ENCODE measurements at regions not wholly inside any gene's neighbourhood (a gene's known extent, or its start where the extent isn't known, plus 50 kb on each side); places are given as distances from the start of the nearest gene placed in this dataset.

- TF ChIP-seq EZH2 (IDR thresholded peaks at IDR 0.05; ENCODE audit: borderline replicate concordance, low read length) (no peak), CTCF (IDR thresholded peaks at IDR 0.05; ENCODE audit: low read length) (no peak)
- Histone ChIP-seq H3K9me3 (ENCODE audit: low read length) (no peaks in the 10 kb centered on the region), H3K27me3 (ENCODE audit: insufficient read depth, low read length) (no peaks in the 10 kb centered on the region), H3K36me3 (ENCODE audit: insufficient read depth, low read length) (no peaks in the 10 kb centered on the region), H3K4me2 (ENCODE audit: low read length) (no peak overlapping the region), H2AFZ (ENCODE audit: low read length) (no peak overlapping the region), H3K9ac (ENCODE audit: low read length) (no peak overlapping the region), H3K4me1 (ENCODE audit: insufficient read depth, low read length, severe bottlenecking) (no peaks in the 10 kb centered on the region), H3K27ac (ENCODE audit: low read depth, low read length, poor library complexity, severe bottlenecking) (no peak overlapping the region), H3K4me3 (ENCODE audit: low read depth, low read length, poor library complexity, severe bottlenecking) (no peak overlapping the region), H3F3A (ENCODE audit: insufficient read depth, low read length) (no peaks in the 10 kb centered on the region), H3K79me2 (ENCODE audit: insufficient read depth, low read length) (no peaks in the 10 kb centered on the region), H3K9me2 (ENCODE audit: low read depth, low read length) (no peaks in the 10 kb centered on the region), H4K20me1 (ENCODE audit: insufficient read depth, low read length) (no peaks in the 10 kb centered on the region)
Measured at GRCh38 chr5:98594098-98594497, 179.4 kb upstream of the RGMB start.

- H3K36me3 ChIP-seq (ENCODE audit: insufficient read depth, low read length) = no peaks in the 10 kb centered on the region
- no peak for TF ChIP-seq CTCF (IDR thresholded peaks at IDR 0.05; ENCODE audit: low read length)
- TF ChIP-seq EZH2 (IDR thresholded peaks at IDR 0.05; ENCODE audit: borderline replicate concordance, low read length) = no peak
- H4K20me1 ChIP-seq (ENCODE audit: insufficient read depth, low read length) = no peaks in the 10 kb centered on the region
- H3K9me2 ChIP-seq (ENCODE audit: low read depth, low read length) = no peaks in the 10 kb centered on the region
- H3K27ac ChIP-seq (ENCODE audit: low read depth, low read length, poor library complexity, severe bottlenecking) = no peak overlapping the region
- no peaks in the 10 kb centered on the region for H3K79me2 ChIP-seq (ENCODE audit: insufficient read depth, low read length)
- H3K9ac ChIP-seq (ENCODE audit: low read length) = no peak overlapping the region
- no peak overlapping the region for H2AFZ ChIP-seq (ENCODE audit: low read length)
- H3K27me3 ChIP-seq (ENCODE audit: insufficient read depth, low read length) = no peaks in the 10 kb centered on the region
- H3K9me3 ChIP-seq (ENCODE audit: low read length) = no peaks in the 10 kb centered on the region
- no peak overlapping the region for H3K4me3 ChIP-seq (ENCODE audit: low read depth, low read length, poor library complexity, severe bottlenecking)
- no peaks in the 10 kb centered on the region for H3K4me1 ChIP-seq (ENCODE audit: insufficient read depth, low read length, severe bottlenecking)
- no peaks in the 10 kb centered on the region for H3F3A ChIP-seq (ENCODE audit: insufficient read depth, low read length)
- no peak overlapping the region for H3K4me2 ChIP-seq (ENCODE audit: low read length)
Measured at GRCh38 chr5:98599016-98599415, 174.4 kb upstream of the RGMB start.

GRCh38 chr5:98602534-98603112, 170.8 kb upstream of the RGMB start:
- Histone ChIP-seq H2AFZ (ENCODE audit: low read length) (no peak overlapping the region), H3K4me2 (ENCODE audit: low read length) (no peak overlapping the region), H3K36me3 (ENCODE audit: insufficient read depth, low read length) (no peaks in the 10 kb centered on the region), H3K4me3 (ENCODE audit: low read depth, low read length, poor library complexity, severe bottlenecking) (no peak overlapping the region), H3K27ac (ENCODE audit: low read depth, low read length, poor library complexity, severe bottlenecking) (no peak overlapping the region), H3K9ac (ENCODE audit: low read length) (no peak overlapping the region), H3K9me3 (ENCODE audit: low read length) (no peaks in the 10 kb centered on the region), H3K27me3 (ENCODE audit: insufficient read depth, low read length) (no peaks in the 10 kb centered on the region), H3F3A (ENCODE audit: insufficient read depth, low read length) (no peaks in the 10 kb centered on the region), H3K9me2 (ENCODE audit: low read depth, low read length) (no peaks in the 10 kb centered on the region), H3K79me2 (ENCODE audit: insufficient read depth, low read length) (no peaks in the 10 kb centered on the region), H4K20me1 (ENCODE audit: insufficient read depth, low read length) (no peaks in the 10 kb centered on the region), H3K4me1 (ENCODE audit: insufficient read depth, low read length, severe bottlenecking) (no peaks in the 10 kb centered on the region)
- TF ChIP-seq CTCF (IDR thresholded peaks at IDR 0.05; ENCODE audit: low read length) = no peak
- no peak for TF ChIP-seq EZH2 (IDR thresholded peaks at IDR 0.05; ENCODE audit: borderline replicate concordance, low read length)

Measured in OCI-LY1 (cell line).